Neural progenitor cell (in vitro differentiated cells): ENCODE measurements at regions not wholly inside any gene's neighbourhood (a gene's known extent, or its start where the extent isn't known, plus 50 kb on each side); places are given as distances from the start of the nearest gene placed in this dataset.

ENCODE experiments used
- DNase-seq: peaks from one replicate; pipeline ENCODE4 v3.0.0-alpha.2; 2016; ENCODE audit warnings: low spot score
- H2AFZ ChIP-seq: fragments of 200-600 bp; sonication (generic); replicated peaks from 2 replicates; pipeline ENCODE4 v1.6.1; 2016; ENCODE audit warnings: antibody characterized with exemption
- H3F3A ChIP-seq: fragments of 200-600 bp; sonication (generic); 2 replicates; pipeline ENCODE4 v1.6.1; 2016; ENCODE audit warnings: antibody characterized with exemption, low read depth
- H3K27ac ChIP-seq: fragments of 200-600 bp; sonication (generic); 2 replicates; pipeline ENCODE4 v1.5.1; 2016; ENCODE audit warnings: mild to moderate bottlenecking
- H3K27me3 ChIP-seq: fragments of 200-600 bp; sonication (generic); 2 replicates; pipeline ENCODE4 v1.6.1; 2016; ENCODE audit warnings: mild to moderate bottlenecking, moderate library complexity
- H3K36me3 ChIP-seq: fragments of 200-600 bp; sonication (generic); 2 replicates; pipeline ENCODE4 v1.5.1; 2016
- H3K4me1 ChIP-seq: fragments of 200-600 bp; sonication (generic); 2 replicates; pipeline ENCODE4 v1.6.1; 2016; ENCODE audit warnings: mixed run types
- H3K4me2 ChIP-seq: fragments of 200-600 bp; sonication (generic); 2 replicates; pipeline ENCODE4 v1.6.1; 2016
- H3K4me3 ChIP-seq: fragments of 200-600 bp; sonication (generic); 2 replicates; pipeline ENCODE4 v1.5.1; 2016
- H3K79me2 ChIP-seq: fragments of 200-600 bp; sonication (generic); 2 replicates; pipeline ENCODE4 v1.6.1; 2016; ENCODE audit warnings: low read depth
- H3K9ac ChIP-seq: fragments of 200-600 bp; sonication (generic); 2 replicates; pipeline ENCODE4 v1.6.1; 2016
- H3K9me3 ChIP-seq: fragments of 200-600 bp; sonication (generic); 2 replicates; pipeline ENCODE4 v1.5.1; 2016; ENCODE audit warnings: low read depth
- H4K20me1 ChIP-seq: fragments of 200-600 bp; sonication (generic); 2 replicates; pipeline ENCODE4 v1.6.1; 2016; ENCODE audit warnings: low read depth
- H3K27ac Mint-ChIP-seq: 3 replicates; pipeline ENCODE4 v1.8.0; 2021; ENCODE audit warnings: mixed read lengths
- H3K27me3 Mint-ChIP-seq: 2 replicates; pipeline ENCODE4 v1.8.0; 2022; ENCODE audit warnings: low read depth, mild to moderate bottlenecking, inconsistent platforms, moderate library complexity, mixed read lengths; ENCODE audit not compliant: insufficient read depth
- H3K36me3 Mint-ChIP-seq: 3 replicates; pipeline ENCODE4 v1.8.0; 2021; ENCODE audit warnings: mixed read lengths
- H3K4me1 Mint-ChIP-seq: 3 replicates; pipeline ENCODE4 v1.8.0; 2021; ENCODE audit warnings: mixed read lengths
- H3K4me3 Mint-ChIP-seq: 3 replicates; pipeline ENCODE4 v1.8.0; 2021; ENCODE audit warnings: mild to moderate bottlenecking, moderate library complexity, mixed read lengths
- H3K9me3 Mint-ChIP-seq: 3 replicates; pipeline ENCODE4 v1.8.0; 2020; ENCODE audit warnings: mixed read lengths
- EZH2 ChIP-seq: fragments of 200-600 bp; sonication (generic); IDR thresholded peaks from 2 replicates; pipeline ENCODE4 v1.6.1; 2017; ENCODE audit warnings: antibody characterized with exemption, mild to moderate bottlenecking, moderate library complexity
- EZH2phosphoT487 ChIP-seq: fragments of 200-600 bp; sonication (generic); IDR thresholded peaks from 2 replicates; pipeline ENCODE4 v1.6.1; 2017; ENCODE audit warnings: antibody characterized with exemption
- TF ChIP-seq, protein P1 (sequence below): fragments of 200-600 bp; sonication (generic); IDR thresholded peaks from 2 replicates; pipeline ENCODE4 v1.5.1; 2017; ENCODE audit warnings: antibody characterized with exemption, mild to moderate bottlenecking

DNA sequence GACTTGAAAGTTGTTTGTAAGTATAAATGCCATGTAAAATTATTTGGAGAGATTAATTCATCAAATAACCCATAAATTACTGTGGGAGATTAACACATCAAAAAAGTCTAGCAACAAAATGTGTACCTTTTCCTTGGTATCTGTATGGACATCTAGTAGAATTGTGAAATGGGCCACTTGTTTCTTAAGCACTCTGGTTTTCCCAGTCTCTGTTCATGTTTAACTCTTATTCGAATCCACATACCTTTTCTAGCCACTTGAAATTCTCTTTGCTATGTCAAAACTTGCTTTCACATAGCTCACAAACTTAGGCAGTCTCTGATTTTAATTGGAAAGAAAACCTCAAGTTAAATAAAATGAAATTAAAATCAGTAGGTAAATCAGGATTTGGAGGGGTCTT, 470.6 kb downstream of the LMO7 start:
- H3K4me2 ChIP-seq = no peak overlapping the region
- H3K4me3 Mint-ChIP-seq = no peak overlapping the region
- no peaks in the 10 kb centered on the region for H3K27me3 ChIP-seq
- DNase-seq = no peak
- H3K36me3 ChIP-seq = no peaks in the 10 kb centered on the region
- H3K27me3 Mint-ChIP-seq = no peaks in the 10 kb centered on the region
- no peak overlapping the region for H3K27ac Mint-ChIP-seq
- no peak overlapping the region for H2AFZ ChIP-seq
- no peak overlapping the region for H3K4me3 ChIP-seq
- no peaks in the 10 kb centered on the region for H3K79me2 ChIP-seq
- H3K4me1 Mint-ChIP-seq = no peaks in the 10 kb centered on the region
- H3K9me3 ChIP-seq = no peaks in the 10 kb centered on the region
- H4K20me1 ChIP-seq = no peaks in the 10 kb centered on the region
- no peaks in the 10 kb centered on the region for H3K36me3 Mint-ChIP-seq
- TF ChIP-seq EZH2 (no peak), EZH2phosphoT487 (no peak)
- TF ChIP-seq, protein P1, sequence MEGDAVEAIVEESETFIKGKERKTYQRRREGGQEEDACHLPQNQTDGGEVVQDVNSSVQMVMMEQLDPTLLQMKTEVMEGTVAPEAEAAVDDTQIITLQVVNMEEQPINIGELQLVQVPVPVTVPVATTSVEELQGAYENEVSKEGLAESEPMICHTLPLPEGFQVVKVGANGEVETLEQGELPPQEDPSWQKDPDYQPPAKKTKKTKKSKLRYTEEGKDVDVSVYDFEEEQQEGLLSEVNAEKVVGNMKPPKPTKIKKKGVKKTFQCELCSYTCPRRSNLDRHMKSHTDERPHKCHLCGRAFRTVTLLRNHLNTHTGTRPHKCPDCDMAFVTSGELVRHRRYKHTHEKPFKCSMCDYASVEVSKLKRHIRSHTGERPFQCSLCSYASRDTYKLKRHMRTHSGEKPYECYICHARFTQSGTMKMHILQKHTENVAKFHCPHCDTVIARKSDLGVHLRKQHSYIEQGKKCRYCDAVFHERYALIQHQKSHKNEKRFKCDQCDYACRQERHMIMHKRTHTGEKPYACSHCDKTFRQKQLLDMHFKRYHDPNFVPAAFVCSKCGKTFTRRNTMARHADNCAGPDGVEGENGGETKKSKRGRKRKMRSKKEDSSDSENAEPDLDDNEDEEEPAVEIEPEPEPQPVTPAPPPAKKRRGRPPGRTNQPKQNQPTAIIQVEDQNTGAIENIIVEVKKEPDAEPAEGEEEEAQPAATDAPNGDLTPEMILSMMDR = no peak
- no peaks in the 10 kb centered on the region for H3F3A ChIP-seq
- H3K9me3 Mint-ChIP-seq = peaks cover 10% of the 10 kb centered on the region
- no peak overlapping the region for H3K27ac ChIP-seq
- no peaks in the 10 kb centered on the region for H3K4me1 ChIP-seq
- no peak overlapping the region for H3K9ac ChIP-seq

DNA sequence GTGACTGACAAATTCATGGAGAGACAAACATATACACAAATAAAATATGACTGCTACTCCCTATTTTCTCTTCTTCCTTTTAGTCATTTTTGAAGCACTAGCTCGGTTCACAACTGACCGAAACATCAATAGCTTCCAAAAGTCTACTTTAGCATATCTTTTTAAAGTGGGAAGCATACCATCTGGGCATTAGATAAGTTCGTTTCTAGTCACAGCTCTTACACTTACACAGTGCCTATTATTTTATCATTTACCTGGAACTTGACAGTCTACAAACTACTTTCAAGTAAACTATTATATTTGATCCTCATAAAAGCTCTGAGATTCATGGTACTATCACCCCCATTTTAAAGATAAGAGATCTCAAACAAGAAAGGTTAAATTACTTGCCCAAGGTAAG, 458.5 kb downstream of the LMO7 start:
- H3K4me3 ChIP-seq = no peak overlapping the region
- DNase-seq = no peak
- Mint-ChIP-seq H3K9me3 (peaks cover 2% of the 10 kb centered on the region), H3K27ac (no peak overlapping the region), H3K27me3 (no peaks in the 10 kb centered on the region), H3K4me3 (no peak overlapping the region), H3K4me1 (no peaks in the 10 kb centered on the region), H3K36me3 (no peaks in the 10 kb centered on the region)
- H3K9me3 ChIP-seq = no peaks in the 10 kb centered on the region
- H3K4me2 ChIP-seq = no peak overlapping the region
- H3K27ac ChIP-seq = no peak overlapping the region
- no peak for TF ChIP-seq EZH2
- TF ChIP-seq, protein P1 = no peak
- no peak for TF ChIP-seq EZH2phosphoT487
- no peak overlapping the region for H2AFZ ChIP-seq
- H3F3A ChIP-seq = no peaks in the 10 kb centered on the region
- H4K20me1 ChIP-seq = no peaks in the 10 kb centered on the region
- H3K36me3 ChIP-seq = no peaks in the 10 kb centered on the region
- no peaks in the 10 kb centered on the region for H3K4me1 ChIP-seq
- no peaks in the 10 kb centered on the region for H3K79me2 ChIP-seq
- no peak overlapping the region for H3K9ac ChIP-seq
- no peaks in the 10 kb centered on the region for H3K27me3 ChIP-seq

DNA sequence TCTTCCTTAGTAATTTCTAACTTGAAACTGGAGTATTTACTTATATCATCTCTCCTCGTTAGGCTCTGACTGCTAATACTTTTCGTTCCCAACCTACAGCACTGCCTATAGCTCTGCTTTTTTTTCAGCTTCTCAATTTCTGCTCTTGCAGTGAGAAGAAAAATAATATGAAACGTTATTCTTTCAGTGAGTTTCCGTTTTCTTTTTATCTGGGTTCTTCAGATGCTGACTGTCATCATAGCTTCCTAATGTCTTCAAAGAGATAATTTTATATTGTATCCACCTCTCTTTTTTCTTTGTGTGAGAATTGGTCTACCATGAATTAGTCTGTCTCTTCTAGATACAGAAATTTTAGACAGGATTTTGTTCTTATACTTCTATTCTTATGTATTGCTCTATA, 454.9 kb downstream of the LMO7 start:
- peaks cover 25% of the 10 kb centered on the region for H3K9me3 Mint-ChIP-seq
- H3K36me3 ChIP-seq = no peaks in the 10 kb centered on the region
- no peaks in the 10 kb centered on the region for H3K27me3 Mint-ChIP-seq
- H4K20me1 ChIP-seq = no peaks in the 10 kb centered on the region
- peaks cover 3% of the 10 kb centered on the region for H3K9me3 ChIP-seq
- no peak for DNase-seq
- no peaks in the 10 kb centered on the region for H3K4me1 ChIP-seq
- no peak overlapping the region for H3K4me3 ChIP-seq
- no peak overlapping the region for H3K4me3 Mint-ChIP-seq
- H3K36me3 Mint-ChIP-seq = no peaks in the 10 kb centered on the region
- no peaks in the 10 kb centered on the region for H3K79me2 ChIP-seq
- H3K27ac Mint-ChIP-seq = no peak overlapping the region
- no peaks in the 10 kb centered on the region for H3K27me3 ChIP-seq
- H3K27ac ChIP-seq = no peak overlapping the region
- TF ChIP-seq, protein P1 = no peak
- TF ChIP-seq EZH2phosphoT487 = no peak
- TF ChIP-seq EZH2 = no peak
- H3K9ac ChIP-seq = no peak overlapping the region
- H3F3A ChIP-seq = no peaks in the 10 kb centered on the region
- H3K4me2 ChIP-seq = no peak overlapping the region
- no peak overlapping the region for H2AFZ ChIP-seq
- H3K4me1 Mint-ChIP-seq = no peaks in the 10 kb centered on the region
